KOPT-K1 (cell line): ENCODE measurements at regions not wholly inside any gene's neighbourhood (a gene's known extent, or its start where the extent isn't known, plus 50 kb on each side); places are given as distances from the start of the nearest gene placed in this dataset.
A peak's percentile ranks its signal among the peaks of the same experiment; 100 is the strongest.

ENCODE experiments used
- H3K27ac ChIP-seq: fragments of 200-600 bp; sonication (generic); 2 replicates; pipeline ENCODE4 v1.5.1; 2016; ENCODE audit warnings: antibody characterized with exemption, mild to moderate bottlenecking, low read depth, low read length; ENCODE audit not compliant: poor library complexity, severe bottlenecking
- H3K36me3 ChIP-seq: fragments of 200-600 bp; sonication (generic); 2 replicates; pipeline ENCODE4 v1.5.1; 2017; ENCODE audit warnings: antibody characterized with exemption, mild to moderate bottlenecking, low read length, moderate library complexity; ENCODE audit not compliant: insufficient read depth
- H3K9me3 ChIP-seq: fragments of 200-600 bp; sonication (generic); 2 replicates; pipeline ENCODE4 v1.5.1; 2017; ENCODE audit warnings: antibody characterized with exemption, low read length, mild to moderate bottlenecking; ENCODE audit not compliant: insufficient read depth, poor library complexity, severe bottlenecking

DNA sequence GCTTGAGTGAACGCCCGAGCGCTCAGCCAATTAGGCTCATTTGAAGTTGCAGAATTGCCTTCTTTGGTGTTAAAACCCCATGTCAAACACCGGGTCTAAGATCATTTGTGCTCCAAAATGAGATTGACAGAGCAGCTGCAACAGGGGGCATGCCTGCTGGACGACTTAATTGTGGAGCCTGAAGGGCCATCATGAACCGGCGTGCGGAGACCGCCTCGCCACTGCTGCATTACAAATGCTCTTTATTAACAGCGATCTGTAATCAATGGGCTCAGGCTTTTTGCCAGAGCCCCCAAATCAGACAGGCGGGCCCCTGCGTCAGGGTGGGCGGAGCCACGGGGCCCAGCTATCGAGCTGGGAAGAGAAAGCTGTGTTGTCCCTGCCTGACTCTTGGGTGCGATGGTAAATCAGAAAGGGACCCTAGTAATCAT lies 183.2 kb downstream of the SIM1 start:
- Histone ChIP-seq H3K9me3 (no peaks in the 10 kb centered on the region), H3K27ac (no peak overlapping the region)

DNA sequence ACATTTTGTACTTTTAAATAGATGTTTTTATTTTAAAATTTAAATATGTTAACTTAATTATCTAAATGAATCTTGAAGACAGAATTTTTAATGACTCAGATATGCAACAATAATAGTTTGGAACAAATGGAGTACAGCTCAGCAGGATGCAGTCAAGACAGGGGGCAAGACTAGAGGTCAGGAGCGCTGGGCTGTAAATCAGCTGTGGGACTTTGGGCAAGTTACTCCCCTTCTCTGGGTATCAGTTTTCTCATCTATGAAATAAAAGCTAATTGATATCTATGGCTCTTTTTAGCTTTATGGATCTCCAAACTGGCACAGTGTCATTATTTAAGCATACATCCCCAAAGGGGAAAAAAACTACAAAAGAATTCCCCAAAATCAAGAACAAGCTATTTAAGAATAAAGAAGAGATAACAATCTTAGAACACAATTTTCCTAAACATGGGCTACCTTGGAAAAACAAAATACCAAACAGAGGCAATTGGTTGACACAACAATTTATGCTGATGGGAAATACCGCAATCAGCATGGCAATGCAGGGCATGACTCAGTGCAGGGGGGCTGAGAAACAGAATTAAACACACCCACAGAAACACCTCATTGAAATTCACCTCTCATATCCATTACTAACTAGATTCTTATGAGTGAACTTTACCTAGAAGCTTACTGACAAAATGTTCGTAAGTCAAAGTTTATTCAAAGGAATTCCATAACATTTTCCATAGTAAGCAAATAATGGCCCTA lies 188.2 kb downstream of the SIM1 start:
- Histone ChIP-seq H3K36me3 (no peaks in the 10 kb centered on the region), H3K9me3 (no peaks in the 10 kb centered on the region), H3K27ac (no peak overlapping the region)

More for the DNA sequence above, 183.2 kb downstream of the SIM1 start:
- no peaks in the 10 kb centered on the region for H3K36me3 ChIP-seq

DNA sequence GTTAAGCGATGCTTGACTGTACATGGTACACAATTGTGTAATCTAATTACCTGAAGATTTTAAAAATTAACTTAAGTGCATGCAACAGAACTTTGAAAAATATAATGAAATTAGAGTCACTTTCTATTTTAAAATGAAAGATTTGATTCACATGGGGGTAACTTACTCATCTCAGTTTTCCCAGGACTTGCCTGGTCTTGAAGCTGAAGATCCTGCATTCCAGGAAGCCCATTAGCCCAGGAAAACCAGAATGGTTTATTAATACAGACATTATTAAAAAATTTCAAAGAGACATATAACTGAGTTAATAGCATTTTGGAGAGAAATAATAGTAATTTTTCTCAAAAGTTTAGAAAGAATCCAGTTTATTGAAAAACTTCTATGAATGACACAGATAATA lies 190.6 kb downstream of the SIM1 start:
- Histone ChIP-seq H3K27ac (no peak overlapping the region), H3K36me3 (no peaks in the 10 kb centered on the region), H3K9me3 (no peaks in the 10 kb centered on the region)

DNA sequence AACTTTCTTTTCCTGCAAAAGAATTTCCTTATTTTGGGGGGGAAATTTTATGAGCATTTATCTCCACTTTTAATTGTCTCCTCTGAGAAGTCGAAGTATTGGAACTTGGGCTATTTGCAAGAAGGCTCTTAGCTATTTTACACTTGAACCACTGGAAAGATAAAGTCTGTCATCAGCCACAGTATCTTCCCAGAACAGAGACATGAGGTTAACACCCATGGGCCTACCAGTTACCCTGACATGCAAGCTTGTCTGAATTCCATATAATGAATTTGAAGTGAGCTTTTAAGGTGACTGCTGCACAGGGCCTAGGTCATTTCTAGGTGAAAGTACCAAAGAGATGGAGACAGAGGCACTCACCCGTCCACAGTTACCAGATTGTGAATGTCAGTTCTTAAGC lies 193.1 kb downstream of the SIM1 start:
- H3K36me3 ChIP-seq = no peaks in the 10 kb centered on the region
- H3K27ac ChIP-seq = no peak overlapping the region

DNA sequence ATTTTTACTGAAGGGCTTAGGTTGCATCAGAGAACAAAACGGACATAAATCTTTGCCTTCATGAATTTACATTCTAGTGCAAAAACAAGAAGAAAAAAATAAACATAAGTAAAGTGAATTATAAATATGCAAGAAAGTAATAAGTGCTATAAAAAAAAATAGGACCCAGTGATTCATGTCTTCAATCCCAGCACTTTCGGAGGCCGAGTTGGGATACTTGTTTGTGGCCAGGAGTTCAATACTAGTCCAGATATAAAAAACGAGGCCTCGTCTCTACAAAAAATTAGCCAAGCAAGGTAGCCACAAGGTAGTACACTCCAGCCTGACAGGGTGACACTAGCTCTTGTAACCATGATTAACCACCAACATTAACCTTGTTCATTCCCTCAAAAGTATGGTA lies 193.5 kb downstream of the SIM1 start:
- no peak overlapping the region for H3K27ac ChIP-seq
- H3K9me3 ChIP-seq = no peaks in the 10 kb centered on the region
- no peaks in the 10 kb centered on the region for H3K36me3 ChIP-seq

More for the DNA sequence above, 193.1 kb downstream of the SIM1 start:
- no peaks in the 10 kb centered on the region for H3K9me3 ChIP-seq

DNA sequence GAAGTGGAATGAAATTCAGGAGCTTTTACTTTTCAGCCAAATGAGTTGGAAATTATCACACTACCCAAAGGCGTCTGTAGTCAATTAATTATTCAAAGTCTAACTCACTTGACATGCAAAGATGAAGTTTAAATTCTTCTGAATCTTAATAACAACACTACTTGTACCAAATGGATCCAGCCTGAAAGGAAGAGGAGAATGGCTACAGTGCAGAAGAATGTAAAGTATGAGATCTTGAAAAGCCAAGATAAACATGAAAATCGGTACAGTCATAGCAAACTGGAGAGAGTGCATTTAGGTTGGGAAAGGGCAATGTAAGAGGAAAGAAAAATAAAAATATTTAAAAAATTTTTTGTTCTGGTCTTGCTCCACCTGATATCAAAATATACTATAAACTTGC lies 195.5 kb downstream of the SIM1 start:
- Histone ChIP-seq H3K36me3 (no peaks in the 10 kb centered on the region), H3K27ac (no peak overlapping the region), H3K9me3 (no peaks in the 10 kb centered on the region)

DNA sequence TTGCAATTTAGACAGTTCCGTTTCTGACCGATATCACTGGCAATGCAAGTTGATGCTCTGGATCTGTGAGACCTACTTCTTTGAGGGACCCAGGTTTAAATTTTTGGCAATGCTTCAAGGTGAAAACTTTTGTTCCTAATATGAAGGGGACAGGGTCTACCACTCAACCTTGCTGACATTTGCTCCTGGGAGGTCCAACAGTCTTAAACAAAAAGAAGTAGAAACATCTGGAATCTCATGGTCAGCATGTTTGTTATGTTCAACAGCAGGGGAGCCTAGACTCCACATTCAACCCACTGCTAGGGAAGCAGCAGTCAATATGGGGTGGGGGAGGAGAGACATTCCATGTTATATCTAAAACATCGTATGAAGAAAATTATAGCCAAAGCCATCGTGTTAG lies 196.4 kb downstream of the SIM1 start:
- Histone ChIP-seq H3K9me3 (no peaks in the 10 kb centered on the region), H3K36me3 (no peaks in the 10 kb centered on the region), H3K27ac (no peak overlapping the region)

DNA sequence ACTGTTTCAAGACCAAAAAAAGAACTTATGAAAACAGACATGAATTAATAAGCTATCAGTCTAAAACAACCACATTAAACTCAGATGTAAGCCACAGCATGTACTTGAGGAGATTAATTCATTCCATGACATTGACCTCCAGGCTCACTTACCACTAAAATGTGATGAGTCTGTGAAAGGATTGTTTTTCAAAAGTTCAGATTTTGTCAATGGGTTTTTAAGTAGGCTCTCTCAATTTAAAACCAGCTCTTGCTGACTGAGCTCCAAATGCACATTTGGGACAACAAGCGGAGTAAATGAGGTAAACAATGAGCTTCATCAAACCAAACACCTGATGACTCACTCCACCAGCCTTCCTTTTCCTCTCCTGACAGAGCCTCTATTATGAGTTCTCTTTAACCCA lies 197.0 kb downstream of the SIM1 start:
- Histone ChIP-seq H3K9me3 (no peaks in the 10 kb centered on the region), H3K27ac (no peak overlapping the region), H3K36me3 (no peaks in the 10 kb centered on the region)

DNA sequence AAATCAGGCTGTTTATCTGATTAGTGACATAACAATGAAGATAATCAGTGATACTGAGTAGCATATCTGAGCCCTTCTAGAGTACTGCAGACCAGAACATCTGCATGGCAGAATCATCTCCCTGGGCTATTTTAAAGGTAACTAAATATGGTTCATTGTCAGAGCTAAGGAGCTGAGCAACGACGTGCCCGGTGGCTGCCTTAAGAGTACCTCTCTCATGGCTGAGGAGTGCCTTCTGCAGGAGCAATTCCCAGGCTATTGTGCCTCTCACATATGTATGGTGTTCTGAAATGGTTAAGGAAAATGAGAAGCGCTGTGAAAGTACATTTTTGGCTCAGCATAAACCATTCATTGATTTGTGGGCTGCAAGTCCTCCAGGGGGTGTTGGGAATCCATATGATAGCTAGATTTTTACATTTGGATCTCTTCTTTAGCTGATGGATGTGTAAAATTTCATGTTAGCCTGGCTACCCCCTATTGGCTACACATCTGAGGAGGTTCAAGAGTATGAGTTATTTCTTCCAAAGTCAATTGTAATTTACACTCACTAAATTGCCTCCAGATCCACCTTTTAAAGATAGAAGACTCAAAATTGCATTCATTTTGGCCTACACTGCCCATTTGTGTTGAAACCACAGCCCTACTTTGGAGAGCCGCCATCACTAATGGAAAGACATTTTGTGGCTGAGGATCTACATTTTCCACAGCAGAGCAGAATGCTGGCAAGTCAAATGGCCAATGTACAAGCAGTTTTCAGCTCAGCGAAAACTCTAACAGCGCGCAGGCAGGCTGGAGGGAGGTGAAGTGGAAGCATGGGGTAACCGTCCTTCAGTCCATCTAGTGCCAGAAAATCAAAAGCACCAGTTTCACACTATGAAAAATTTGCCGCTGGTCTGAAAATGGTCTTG lies 198.0 kb downstream of the SIM1 start:
- Histone ChIP-seq H3K9me3 (no peaks in the 10 kb centered on the region), H3K27ac (no peak overlapping the region), H3K36me3 (no peaks in the 10 kb centered on the region)

DNA sequence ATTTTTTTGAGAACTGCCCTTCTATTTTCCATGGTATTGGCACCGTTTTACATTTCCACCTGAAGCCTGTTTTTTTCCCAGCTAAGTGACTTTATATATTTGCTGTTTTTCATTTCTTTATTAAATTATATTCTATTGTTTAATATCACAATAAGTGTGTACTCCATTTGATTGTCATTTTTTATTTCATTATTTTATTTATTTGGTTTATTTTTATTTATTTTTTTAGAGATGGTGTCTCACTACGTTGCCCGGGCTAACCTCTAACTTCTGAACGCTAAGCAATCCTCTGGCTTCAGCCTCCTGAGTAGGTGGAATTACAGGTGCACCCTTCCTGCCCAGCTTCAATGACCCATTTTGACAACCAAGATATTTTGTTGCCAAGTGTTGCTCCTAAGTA lies 202.6 kb downstream of the SIM1 start:
- H3K27ac ChIP-seq = no peak overlapping the region
- no peaks in the 10 kb centered on the region for H3K36me3 ChIP-seq

DNA sequence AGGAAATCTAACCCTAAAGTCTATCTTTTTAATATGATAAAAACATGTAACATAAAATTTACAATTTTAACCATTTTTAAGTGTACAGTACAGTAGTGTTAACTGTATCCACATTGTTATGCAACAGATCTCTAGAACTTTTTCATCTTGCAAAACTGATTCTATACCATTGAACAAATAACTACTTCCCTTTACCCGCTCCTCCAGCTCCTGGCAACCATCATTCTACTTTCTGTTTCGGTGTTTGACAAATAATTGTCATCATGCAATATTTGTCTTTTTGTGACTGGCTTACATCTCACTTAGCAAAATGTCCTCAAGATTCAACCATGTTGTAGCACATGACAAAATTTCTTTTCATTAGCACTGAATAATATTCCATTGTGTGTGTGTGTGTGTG lies 203.2 kb downstream of the SIM1 start:
- H3K27ac ChIP-seq = no peak overlapping the region
- H3K36me3 ChIP-seq = no peaks in the 10 kb centered on the region
- H3K9me3 ChIP-seq = no peaks in the 10 kb centered on the region

More for the DNA sequence above, 202.6 kb downstream of the SIM1 start:
- H3K9me3 ChIP-seq = no peaks in the 10 kb centered on the region

DNA sequence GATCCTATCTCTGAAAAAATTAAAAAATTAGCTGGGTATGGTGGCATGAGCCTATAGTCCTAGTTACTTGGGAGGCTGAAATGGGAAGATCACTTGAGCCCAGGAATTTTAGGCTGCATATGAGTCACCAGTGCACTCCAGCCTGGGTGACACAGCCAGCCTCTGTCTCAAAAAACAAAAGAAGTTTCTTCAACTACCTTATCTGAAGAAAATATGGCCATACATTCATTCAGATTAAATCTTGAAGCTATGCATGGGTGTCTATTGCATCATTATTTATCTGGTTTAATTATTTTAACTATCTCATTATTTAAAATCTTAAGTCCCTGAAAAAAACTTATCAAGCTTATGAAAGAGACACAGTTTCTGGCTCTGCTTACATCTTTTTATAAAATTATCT lies 204.1 kb downstream of the SIM1 start:
- H3K36me3 ChIP-seq = no peaks in the 10 kb centered on the region
- no peaks in the 10 kb centered on the region for H3K9me3 ChIP-seq
- H3K27ac ChIP-seq = no peak overlapping the region

DNA sequence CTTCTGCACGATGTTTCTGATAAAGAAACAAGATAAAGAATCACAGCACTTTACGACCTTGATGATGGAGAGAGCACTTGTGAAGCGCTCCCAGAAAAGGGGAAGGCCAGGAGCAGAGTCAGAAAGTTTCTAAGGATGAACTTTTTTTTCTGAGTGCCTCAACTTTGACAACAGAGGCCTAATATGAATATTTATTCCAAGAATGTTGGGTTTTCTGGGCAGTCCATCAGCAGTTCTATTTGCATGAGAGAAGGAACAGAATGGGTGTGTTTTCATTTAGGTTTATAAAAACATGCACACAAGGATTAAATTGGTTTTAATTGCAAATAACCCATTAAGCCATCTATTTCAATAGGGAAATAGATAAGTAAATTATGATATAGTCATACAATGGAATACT lies 204.9 kb downstream of the SIM1 start:
- no peaks in the 10 kb centered on the region for H3K36me3 ChIP-seq
- H3K27ac ChIP-seq = no peak overlapping the region
- no peaks in the 10 kb centered on the region for H3K9me3 ChIP-seq

DNA sequence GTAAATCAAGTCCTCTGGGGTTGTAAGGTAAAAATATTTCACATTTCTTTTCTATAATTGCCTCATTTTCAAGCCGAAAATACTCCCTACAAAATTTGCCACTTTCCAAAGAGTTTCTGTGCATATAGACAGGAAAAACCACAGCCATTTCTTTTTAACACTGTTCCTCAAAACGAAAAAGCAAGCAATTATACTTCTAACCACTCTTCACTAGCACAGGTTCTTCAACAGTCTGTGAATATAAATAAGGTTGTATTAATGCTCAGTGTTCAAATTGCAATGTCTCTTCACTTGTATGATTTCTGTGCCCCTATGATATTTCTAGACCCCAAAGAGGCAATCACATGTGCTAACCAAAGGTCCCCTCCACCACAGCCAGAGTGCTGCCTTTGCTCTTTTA lies 206.0 kb downstream of the SIM1 start:
- H3K9me3 ChIP-seq = no peaks in the 10 kb centered on the region
- H3K27ac ChIP-seq = peak overlapping the region; percentile 70

DNA sequence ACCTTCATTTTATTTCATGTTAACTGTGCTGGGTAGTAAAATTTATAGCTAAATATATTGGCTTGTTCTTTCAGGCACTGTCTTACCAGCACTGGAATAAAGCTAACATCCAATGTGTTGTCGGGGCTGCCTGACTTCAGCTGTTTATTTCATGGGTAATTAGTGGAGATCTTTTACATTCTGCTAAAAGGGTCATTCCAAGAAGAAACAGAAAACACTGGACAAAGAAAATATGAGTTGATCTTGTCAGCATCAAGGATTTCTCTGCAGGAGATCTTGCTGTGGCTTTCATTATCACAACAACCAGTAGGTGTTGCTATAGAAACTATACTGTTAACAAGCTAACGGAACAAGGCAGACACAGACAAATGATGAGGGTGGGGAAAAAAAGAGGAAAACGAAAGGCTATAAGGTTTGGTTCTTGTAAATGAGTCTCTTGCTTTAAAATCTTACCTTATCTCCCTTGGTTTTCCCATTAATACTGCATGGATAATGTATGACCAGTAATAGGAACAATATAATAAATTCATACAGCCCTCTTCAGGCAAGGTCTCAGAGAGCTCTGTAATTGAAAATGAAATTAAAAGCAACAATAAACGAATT lies 206.8 kb downstream of the SIM1 start:
- H3K9me3 ChIP-seq = no peaks in the 10 kb centered on the region
- no peaks in the 10 kb centered on the region for H3K36me3 ChIP-seq
- peak overlapping the region; percentile 70 for H3K27ac ChIP-seq

More for the DNA sequence above, 206.0 kb downstream of the SIM1 start:
- H3K36me3 ChIP-seq = no peaks in the 10 kb centered on the region
